GM19467 (cell line): ENCODE measurements at regions not wholly inside any gene's neighbourhood (a gene's known extent, or its start where the extent isn't known, plus 50 kb on each side); places are given as distances from the start of the nearest gene placed in this dataset.
"Not testable (repeated sequence)": the region's sequence is repeated elsewhere in the genome, so short reads cannot be mapped to it uniquely, and the experiment has no call there.

Experiments used
- ATAC-seq: cut with Tn5 transposase; IDR thresholded peaks from one replicate; pipeline ENCODE4 v1.9.1; 2021; ENCODE audit warnings: mild to moderate bottlenecking, moderate library complexity; ENCODE audit not compliant: unreplicated experiment

GRCh38 chr6:121856296-121856695 lies 420.9 kb downstream of the GJA1 start:
- no peak for ATAC-seq

GRCh38 chr6:121857551-121857950 lies 422.1 kb downstream of the GJA1 start:
- no peak for ATAC-seq

GRCh38 chr6:121858310-121858709 lies 422.9 kb downstream of the GJA1 start:
- ATAC-seq = no peak

GRCh38 chr6:121858986-121859385 lies 423.5 kb downstream of the GJA1 start:
- ATAC-seq = no peak

- ATAC-seq = no peak
These were observed 430.4 kb downstream of the GJA1 start for GRCh38 chr6:121865811-121866210.

- no peak for ATAC-seq
These were observed 431.6 kb downstream of the GJA1 start for GRCh38 chr6:121867095-121867494.

- ATAC-seq = no peak
These were observed 432.8 kb downstream of the GJA1 start for GRCh38 chr6:121868206-121868605.

GRCh38 chr6:121873595-121873994 lies 438.1 kb downstream of the GJA1 start:
- no peak for ATAC-seq

GRCh38 chr6:121876721-121877120 lies 441.3 kb downstream of the GJA1 start:
- no peak for ATAC-seq

- no peak for ATAC-seq
These were observed 443.7 kb downstream of the GJA1 start for GRCh38 chr6:121879149-121879548.

- no peak for ATAC-seq
These were observed 445.4 kb downstream of the GJA1 start for GRCh38 chr6:121880831-121881230.

GRCh38 chr6:121881974-121882667 lies 446.7 kb downstream of the GJA1 start:
- ATAC-seq = no peak

- ATAC-seq = no peak
These were observed 448.6 kb downstream of the GJA1 start for GRCh38 chr6:121884091-121884490.

GRCh38 chr6:121884620-121885019 lies 449.2 kb downstream of the GJA1 start:
- ATAC-seq = no peak

GRCh38 chr6:121885399-121886152 lies 450.1 kb downstream of the GJA1 start:
- ATAC-seq = no peak

- no peak for ATAC-seq
These were observed 450.9 kb downstream of the GJA1 start for GRCh38 chr6:121886223-121886830.

- no peak for ATAC-seq
These were observed 452.3 kb downstream of the GJA1 start for GRCh38 chr6:121887724-121888123.

- ATAC-seq = no peak
These were observed 455.0 kb downstream of the GJA1 start for GRCh38 chr6:121890307-121890910.

GRCh38 chr6:121895731-121896130 lies 460.3 kb downstream of the GJA1 start:
- ATAC-seq = not testable (repeated sequence)

- no peak for ATAC-seq
These were observed 460.9 kb downstream of the GJA1 start for GRCh38 chr6:121896363-121896762.

- ATAC-seq = no peak
These were observed 461.3 kb downstream of the GJA1 start for GRCh38 chr6:121896771-121897170.

- ATAC-seq = no peak
These were observed 461.9 kb downstream of the GJA1 start for GRCh38 chr6:121897337-121897760.
